C4-2B (cell line): ENCODE measurements at regions not wholly inside any gene's neighbourhood (a gene's known extent, or its start where the extent isn't known, plus 50 kb on each side); places are given as distances from the start of the nearest gene placed in this dataset.

Experiments used
- ZFX ChIP-seq: fragments of 450-650 bp; IDR thresholded peaks from 2 replicates; pipeline ENCODE4 v1.6.1; 2017
- TF ChIP-seq, protein P1 (sequence below): fragments of 450-650 bp; conservative IDR thresholded peaks from 2 replicates; pipeline ENCODE4 v1.5.1; 2017; ENCODE audit warnings: mild to moderate bottlenecking

DNA sequence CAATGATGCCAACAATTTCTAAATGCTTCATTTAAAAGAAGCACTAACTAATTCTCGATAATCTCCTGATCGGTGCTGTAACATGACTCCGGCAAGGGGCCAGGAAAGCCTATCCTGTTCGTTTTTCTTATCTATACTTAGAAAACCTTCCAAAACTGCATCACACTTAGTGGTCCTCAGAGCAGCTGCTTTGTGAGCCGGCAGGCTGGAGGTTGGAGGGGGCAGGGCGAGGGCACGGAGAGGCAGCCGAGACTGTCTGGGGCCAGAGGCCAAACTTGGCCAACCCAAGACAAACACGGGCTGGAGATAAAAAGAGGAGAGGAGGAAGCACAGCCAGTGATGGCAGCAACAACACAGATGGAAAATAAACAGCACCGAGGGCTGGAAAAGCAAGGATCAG is 455.7 kb downstream of the BCOR start:
- TF ChIP-seq, protein P1, sequence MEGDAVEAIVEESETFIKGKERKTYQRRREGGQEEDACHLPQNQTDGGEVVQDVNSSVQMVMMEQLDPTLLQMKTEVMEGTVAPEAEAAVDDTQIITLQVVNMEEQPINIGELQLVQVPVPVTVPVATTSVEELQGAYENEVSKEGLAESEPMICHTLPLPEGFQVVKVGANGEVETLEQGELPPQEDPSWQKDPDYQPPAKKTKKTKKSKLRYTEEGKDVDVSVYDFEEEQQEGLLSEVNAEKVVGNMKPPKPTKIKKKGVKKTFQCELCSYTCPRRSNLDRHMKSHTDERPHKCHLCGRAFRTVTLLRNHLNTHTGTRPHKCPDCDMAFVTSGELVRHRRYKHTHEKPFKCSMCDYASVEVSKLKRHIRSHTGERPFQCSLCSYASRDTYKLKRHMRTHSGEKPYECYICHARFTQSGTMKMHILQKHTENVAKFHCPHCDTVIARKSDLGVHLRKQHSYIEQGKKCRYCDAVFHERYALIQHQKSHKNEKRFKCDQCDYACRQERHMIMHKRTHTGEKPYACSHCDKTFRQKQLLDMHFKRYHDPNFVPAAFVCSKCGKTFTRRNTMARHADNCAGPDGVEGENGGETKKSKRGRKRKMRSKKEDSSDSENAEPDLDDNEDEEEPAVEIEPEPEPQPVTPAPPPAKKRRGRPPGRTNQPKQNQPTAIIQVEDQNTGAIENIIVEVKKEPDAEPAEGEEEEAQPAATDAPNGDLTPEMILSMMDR, result no peak
- TF ChIP-seq ZFX, result no peak
